ENCODE measurements at regions not wholly inside any gene's neighbourhood (a gene's known extent, or its start where the extent isn't known, plus 50 kb on each side); places are given as distances from the start of the nearest gene placed in this dataset.

DNA sequence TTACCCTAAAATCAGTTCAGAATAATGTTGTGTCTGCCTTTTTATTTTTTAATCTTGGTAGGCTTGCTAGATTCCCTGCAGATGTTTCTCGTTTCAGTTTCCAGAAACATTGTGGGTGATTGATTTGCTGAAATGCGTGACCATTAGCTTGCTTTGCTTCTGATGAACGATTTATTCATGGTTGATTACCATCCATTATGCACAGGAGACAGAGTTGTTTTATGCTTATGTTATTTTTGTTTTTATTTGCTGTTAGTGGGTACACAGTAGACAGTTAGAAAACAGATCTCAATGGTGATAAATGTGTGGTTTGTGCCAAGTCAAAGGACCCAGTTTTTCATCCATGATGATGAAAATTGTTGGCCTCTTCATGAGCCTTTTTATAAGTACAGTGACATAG is 455.6 kb upstream of the BOD1L1 start:
- no peak for TF ChIP-seq REST (IDR thresholded peaks at IDR 0.05)
- no peak for TF ChIP-seq GABPA (IDR thresholded peaks at IDR 0.05 in 1 of 2, conservative IDR thresholded peaks at IDR 0.05 in 1 of 2)
- no peak for TF ChIP-seq CTCF (IDR thresholded peaks at IDR 0.05; ENCODE audit: low read depth, low read length, missing input control)
- TF ChIP-seq TAF1 (conservative IDR thresholded peaks at IDR 0.05), result no peak
- no peak for TF ChIP-seq SP1 (IDR thresholded peaks at IDR 0.05)
- TF ChIP-seq, protein P1, sequence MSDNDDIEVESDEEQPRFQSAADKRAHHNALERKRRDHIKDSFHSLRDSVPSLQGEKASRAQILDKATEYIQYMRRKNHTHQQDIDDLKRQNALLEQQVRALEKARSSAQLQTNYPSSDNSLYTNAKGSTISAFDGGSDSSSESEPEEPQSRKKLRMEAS (IDR thresholded peaks at IDR 0.05), result no peak
- TF ChIP-seq YY1 (IDR thresholded peaks at IDR 0.05), result no peak
- no peak for TF ChIP-seq JUND (IDR thresholded peaks at IDR 0.05)
- no peak for TF ChIP-seq RAD21 (IDR thresholded peaks at IDR 0.05)
- TF ChIP-seq RXRA (IDR thresholded peaks at IDR 0.05), result no peak
- TF ChIP-seq EGR1 (IDR thresholded peaks at IDR 0.05; ENCODE audit: low read depth in 2 of 2), result no peak

Measured in liver (tissue), 3 donors.